ENCODE measurements at regions not wholly inside any gene's neighbourhood (a gene's known extent, or its start where the extent isn't known, plus 50 kb on each side); places are given as distances from the start of the nearest gene placed in this dataset.

DNA sequence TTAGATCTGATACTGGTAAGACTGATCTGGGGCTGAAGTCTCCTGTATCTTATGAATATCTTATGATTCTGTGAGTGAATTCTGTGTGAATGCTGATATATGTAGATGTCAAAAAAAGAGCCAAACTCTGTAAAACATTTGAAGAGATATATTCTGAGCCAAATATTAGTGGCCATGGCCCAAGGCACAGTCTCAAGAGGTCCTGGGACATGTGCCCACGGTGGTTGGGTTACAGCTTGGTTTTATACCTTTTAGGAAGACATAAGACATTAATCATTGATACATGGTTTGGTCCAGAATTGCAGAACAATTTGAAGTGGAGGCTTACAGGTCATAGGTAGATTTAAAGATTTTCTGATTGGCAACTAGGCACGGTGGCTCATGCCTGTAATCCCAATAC, 118.3 kb downstream of the KCNK1 start:
- no peak for ATAC-seq (ENCODE audit: low read depth)
- H3K27me3 ChIP-seq (replicated peaks in 1 of 4; ENCODE audit: control extremely low read depth in 1 of 4, control insufficient read depth in 3 of 4, insufficient read depth in 4 of 4, low read length in 3 of 4), result no peaks in the 10 kb centered on the region
- no peaks in the 10 kb centered on the region for H4K20me1 ChIP-seq (ENCODE audit: control insufficient read depth, insufficient read depth, low read length, poor library complexity, severe bottlenecking)
- no peaks in the 10 kb centered on the region for H3K4me1 ChIP-seq (ENCODE audit: control insufficient read depth in 2 of 2, insufficient read depth in 2 of 2, low read length in 2 of 2)
- no peaks in the 10 kb centered on the region for H3K79me2 ChIP-seq (ENCODE audit: control insufficient read depth, insufficient read depth, low read length)
- no peak overlapping the region for H3K4me2 ChIP-seq (replicated peaks; ENCODE audit: low read depth, low read length, poor library complexity, severe bottlenecking)
- H3K9me3 ChIP-seq (ENCODE audit: control extremely low read depth in 1 of 3, control insufficient read depth in 2 of 3, insufficient read depth in 1 of 3, low read length in 2 of 3), result no peaks in the 10 kb centered on the region
- H3K4me3 ChIP-seq (ENCODE audit: control extremely low read depth in 1 of 5, extremely low read depth in 1 of 5, insufficient read depth in 1 of 5, low read depth in 2 of 5, low read length in 4 of 5), result no peak overlapping the region
- no peaks in the 10 kb centered on the region for H3K36me3 ChIP-seq (replicated peaks in 1 of 2; ENCODE audit: control extremely low read depth in 1 of 2, control insufficient read depth in 1 of 2, extremely low read depth in 1 of 2, insufficient read depth in 2 of 2, low read length in 1 of 2)
- CTCF ChIA-PET, result no interaction called here
- H3K27ac ChIP-seq (ENCODE audit: low read length in 2 of 2), result no peak overlapping the region
- no peak overlapping the region for H3K27ac Mint-ChIP-seq
- H3K9me3 Mint-ChIP-seq (ENCODE audit: insufficient read depth), result no peaks in the 10 kb centered on the region
- no peak overlapping the region for H3K9ac ChIP-seq (ENCODE audit: low read length)
- no peak for DNase-seq
- POLR2A ChIA-PET, result no interaction called here
- peaks cover 3% of the 10 kb centered on the region for H3K27me3 Mint-ChIP-seq
- H3K4me1 Mint-ChIP-seq, result no peaks in the 10 kb centered on the region
- intact Hi-C loops (cut with micrococcal nuclease), result no loop called here
- no peak for TF ChIP-seq EZH2 (IDR thresholded peaks at IDR 0.05; ENCODE audit: borderline replicate concordance, insufficient read depth, low read depth, low read length, poor library complexity, severe bottlenecking)
- TF ChIP-seq, protein P1, sequence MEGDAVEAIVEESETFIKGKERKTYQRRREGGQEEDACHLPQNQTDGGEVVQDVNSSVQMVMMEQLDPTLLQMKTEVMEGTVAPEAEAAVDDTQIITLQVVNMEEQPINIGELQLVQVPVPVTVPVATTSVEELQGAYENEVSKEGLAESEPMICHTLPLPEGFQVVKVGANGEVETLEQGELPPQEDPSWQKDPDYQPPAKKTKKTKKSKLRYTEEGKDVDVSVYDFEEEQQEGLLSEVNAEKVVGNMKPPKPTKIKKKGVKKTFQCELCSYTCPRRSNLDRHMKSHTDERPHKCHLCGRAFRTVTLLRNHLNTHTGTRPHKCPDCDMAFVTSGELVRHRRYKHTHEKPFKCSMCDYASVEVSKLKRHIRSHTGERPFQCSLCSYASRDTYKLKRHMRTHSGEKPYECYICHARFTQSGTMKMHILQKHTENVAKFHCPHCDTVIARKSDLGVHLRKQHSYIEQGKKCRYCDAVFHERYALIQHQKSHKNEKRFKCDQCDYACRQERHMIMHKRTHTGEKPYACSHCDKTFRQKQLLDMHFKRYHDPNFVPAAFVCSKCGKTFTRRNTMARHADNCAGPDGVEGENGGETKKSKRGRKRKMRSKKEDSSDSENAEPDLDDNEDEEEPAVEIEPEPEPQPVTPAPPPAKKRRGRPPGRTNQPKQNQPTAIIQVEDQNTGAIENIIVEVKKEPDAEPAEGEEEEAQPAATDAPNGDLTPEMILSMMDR (IDR thresholded peaks at IDR 0.05), result no peak
- H2AFZ ChIP-seq (ENCODE audit: insufficient read depth, low read depth, low read length, poor library complexity, severe bottlenecking), result no peak overlapping the region
- H3K4me3 Mint-ChIP-seq, result no peak overlapping the region
- 92% methylated on average over 2 of the region's 2 CpGs for WGBS (ENCODE audit: insufficient coverage)

DNA sequence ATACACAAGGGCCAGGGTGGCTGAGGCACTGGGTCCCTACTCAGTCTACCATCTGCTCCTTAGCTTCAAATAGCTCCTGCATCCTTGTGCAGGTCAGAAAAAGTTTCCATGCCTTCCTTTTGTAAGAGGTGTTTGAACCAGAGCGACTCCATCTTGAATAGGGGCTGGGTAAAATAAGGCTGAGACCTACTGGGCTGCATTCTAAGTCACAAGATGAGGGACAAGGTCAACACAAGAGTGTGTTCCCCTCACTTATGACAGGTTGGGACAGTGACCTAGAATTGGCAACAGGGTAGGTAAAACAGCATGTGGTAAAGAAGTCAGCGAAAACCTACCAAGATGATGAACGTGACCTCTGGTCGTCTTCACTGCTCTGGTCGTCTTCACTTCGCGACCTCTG, 120.5 kb downstream of the KCNK1 start:
- intact Hi-C loops (cut with micrococcal nuclease), result no loop called here
- ChIA-PET POLR2A (no interaction called here), CTCF (no interaction called here)
- H3K9me3 ChIP-seq (ENCODE audit: control extremely low read depth in 1 of 3, control insufficient read depth in 2 of 3, insufficient read depth in 1 of 3, low read length in 2 of 3), result no peaks in the 10 kb centered on the region
- Mint-ChIP-seq H3K4me3 (no peak overlapping the region), H3K9me3 (ENCODE audit: insufficient read depth) (no peaks in the 10 kb centered on the region), H3K27me3 (no peaks in the 10 kb centered on the region), H3K4me1 (no peaks in the 10 kb centered on the region), H3K27ac (no peak overlapping the region)
- no peaks in the 10 kb centered on the region for H4K20me1 ChIP-seq (ENCODE audit: control insufficient read depth, insufficient read depth, low read length, poor library complexity, severe bottlenecking)
- TF ChIP-seq, protein P1 (IDR thresholded peaks at IDR 0.05), result no peak
- TF ChIP-seq EZH2 (IDR thresholded peaks at IDR 0.05; ENCODE audit: borderline replicate concordance, insufficient read depth, low read depth, low read length, poor library complexity, severe bottlenecking), result no peak
- H3K79me2 ChIP-seq (ENCODE audit: control insufficient read depth, insufficient read depth, low read length), result no peaks in the 10 kb centered on the region
- H3K4me3 ChIP-seq (ENCODE audit: control extremely low read depth in 1 of 5, extremely low read depth in 1 of 5, insufficient read depth in 1 of 5, low read depth in 2 of 5, low read length in 4 of 5), result no peak overlapping the region
- no peaks in the 10 kb centered on the region for H3K27me3 ChIP-seq (replicated peaks in 1 of 4; ENCODE audit: control extremely low read depth in 1 of 4, control insufficient read depth in 3 of 4, insufficient read depth in 4 of 4, low read length in 3 of 4)
- WGBS (ENCODE audit: insufficient coverage), result 100% methylated on average over 1 of the region's 7 CpGs
- H3K4me1 ChIP-seq (ENCODE audit: control insufficient read depth in 2 of 2, insufficient read depth in 2 of 2, low read length in 2 of 2), result no peaks in the 10 kb centered on the region
- no peak for DNase-seq
- H3K36me3 ChIP-seq (replicated peaks in 1 of 2; ENCODE audit: control extremely low read depth in 1 of 2, control insufficient read depth in 1 of 2, extremely low read depth in 1 of 2, insufficient read depth in 2 of 2, low read length in 1 of 2), result no peaks in the 10 kb centered on the region
- ATAC-seq (ENCODE audit: low read depth), result no peak
- H3K4me2 ChIP-seq (replicated peaks; ENCODE audit: low read depth, low read length, poor library complexity, severe bottlenecking), result no peak overlapping the region
- H3K9ac ChIP-seq (ENCODE audit: low read length), result no peak overlapping the region
- no peak overlapping the region for H2AFZ ChIP-seq (ENCODE audit: insufficient read depth, low read depth, low read length, poor library complexity, severe bottlenecking)
- no peak overlapping the region for H3K27ac ChIP-seq (ENCODE audit: low read length in 2 of 2)

Data from B cell (primary cell).